MM.1S (cell line): ENCODE measurements at regions not wholly inside any gene's neighbourhood (a gene's known extent, or its start where the extent isn't known, plus 50 kb on each side); places are given as distances from the start of the nearest gene placed in this dataset.

Experiments used
- DNase-seq: peaks from one replicate; pipeline ENCODE4 v3.0.0-alpha.2; 2015
- H2AFZ ChIP-seq: fragments of 300-600 bp; sonication (generic); 2 replicates; pipeline ENCODE4 v1.6.0; 2016; ENCODE audit warnings: antibody characterized with exemption, low read length
- H3F3A ChIP-seq: fragments of 300-600 bp; sonication (generic); 2 replicates; pipeline ENCODE4 v1.6.1; 2016; ENCODE audit warnings: mild to moderate bottlenecking, antibody characterized with exemption, low read length, moderate library complexity, mixed read lengths; ENCODE audit not compliant: insufficient read depth
- H3K27ac ChIP-seq: fragments of 300-600 bp; sonication (generic); 2 replicates; pipeline ENCODE4 v1.5.1; 2016; ENCODE audit warnings: mild to moderate bottlenecking, low read length
- H3K27me3 ChIP-seq: fragments of 300-600 bp; sonication (generic); replicated peaks from 2 replicates; pipeline ENCODE4 v1.6.0; 2016; ENCODE audit warnings: low read length; ENCODE audit not compliant: insufficient read depth
- H3K36me3 ChIP-seq: fragments of 300-600 bp; sonication (generic); replicated peaks from 2 replicates; pipeline ENCODE4 v1.6.1; 2016; ENCODE audit warnings: mild to moderate bottlenecking, low read length, mixed read lengths; ENCODE audit not compliant: insufficient read depth
- H3K4me1 ChIP-seq: fragments of 300-600 bp; sonication (generic); 2 replicates; pipeline ENCODE4 v1.6.1; 2016; ENCODE audit warnings: low read length, mixed read lengths
- H3K4me2 ChIP-seq: fragments of 300-600 bp; sonication (generic); 2 replicates; pipeline ENCODE4 v1.6.0; 2016; ENCODE audit warnings: low read depth, low read length
- H3K4me3 ChIP-seq: fragments of 300-600 bp; sonication (generic); 2 replicates; pipeline ENCODE4 v1.5.1; 2016; ENCODE audit warnings: low read length, mixed read lengths
- H3K79me2 ChIP-seq: fragments of 300-600 bp; sonication (generic); 2 replicates; pipeline ENCODE4 v1.6.1; 2016; ENCODE audit warnings: mixed run types, low read length, mixed read lengths
- H3K9ac ChIP-seq: fragments of 300-600 bp; sonication (generic); 2 replicates; pipeline ENCODE4 v1.6.1; 2016; ENCODE audit warnings: low read length, mixed read lengths
- H3K9me2 ChIP-seq: fragments of 300-600 bp; sonication (generic); replicated peaks from 2 replicates; pipeline ENCODE4 v1.6.1; 2016; ENCODE audit warnings: mild to moderate bottlenecking, low read length, mixed read lengths; ENCODE audit not compliant: insufficient read depth
- H3K9me3 ChIP-seq: fragments of 300-600 bp; sonication (generic); replicated peaks from 2 replicates; pipeline ENCODE4 v1.6.1; 2016; ENCODE audit warnings: mild to moderate bottlenecking, low read length, mixed read lengths; ENCODE audit not compliant: insufficient read depth
- H4K20me1 ChIP-seq: fragments of 300-600 bp; sonication (generic); 2 replicates; pipeline ENCODE4 v1.6.1; 2016; ENCODE audit warnings: mild to moderate bottlenecking, low read length, moderate library complexity, mixed read lengths; ENCODE audit not compliant: insufficient read depth
- EZH2 ChIP-seq: fragments of 300-600 bp; sonication (generic); optimal IDR thresholded peaks from 2 replicates; pipeline ENCODE3; 2017; ENCODE audit warnings: low read depth, mild to moderate bottlenecking, antibody characterized with exemption, low read length, mixed read lengths
- EZH2phosphoT487 ChIP-seq: fragments of 300-600 bp; sonication (generic); IDR thresholded peaks from 2 replicates; pipeline ENCODE4 v1.6.1; 2018; ENCODE audit warnings: antibody characterized with exemption, low read length
- TF ChIP-seq, protein P1 (sequence below): fragments of 300-600 bp; sonication (generic); IDR thresholded peaks from 2 replicates; pipeline ENCODE4 v1.5.1; 2016; ENCODE audit warnings: antibody characterized with exemption, low read length, mixed read lengths

DNA sequence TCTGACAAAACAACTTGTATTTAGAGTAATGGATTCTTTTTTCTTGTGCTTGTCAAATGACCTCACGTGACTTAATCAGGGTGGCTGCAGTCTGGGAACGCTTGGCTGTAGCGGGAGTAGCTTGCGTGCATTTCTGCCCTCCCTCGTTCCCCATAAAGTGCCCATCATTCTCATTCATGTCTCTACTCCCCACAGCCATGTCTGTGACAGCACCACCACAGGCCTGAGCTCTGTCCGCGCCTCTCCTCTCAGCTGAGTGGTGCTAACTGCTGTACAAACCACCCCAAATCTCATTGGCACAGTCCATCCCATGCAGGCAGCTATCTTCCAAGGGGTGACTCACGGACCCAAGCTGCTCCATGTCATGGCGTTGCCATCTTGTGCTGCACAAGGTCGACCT is 161.7 kb downstream of the TSN start:
- Histone ChIP-seq H3K9me3 (no peaks in the 10 kb centered on the region), H3K4me1 (no peaks in the 10 kb centered on the region), H3K79me2 (no peaks in the 10 kb centered on the region), H3K4me3 (no peak overlapping the region), H3K27me3 (no peaks in the 10 kb centered on the region), H3K4me2 (no peak overlapping the region), H3F3A (no peaks in the 10 kb centered on the region), H4K20me1 (no peaks in the 10 kb centered on the region), H3K9ac (no peak overlapping the region), H3K36me3 (no peaks in the 10 kb centered on the region), H3K27ac (no peak overlapping the region), H3K9me2 (no peaks in the 10 kb centered on the region), H2AFZ (no peak overlapping the region)
- no peak for TF ChIP-seq EZH2phosphoT487
- TF ChIP-seq, protein P1, sequence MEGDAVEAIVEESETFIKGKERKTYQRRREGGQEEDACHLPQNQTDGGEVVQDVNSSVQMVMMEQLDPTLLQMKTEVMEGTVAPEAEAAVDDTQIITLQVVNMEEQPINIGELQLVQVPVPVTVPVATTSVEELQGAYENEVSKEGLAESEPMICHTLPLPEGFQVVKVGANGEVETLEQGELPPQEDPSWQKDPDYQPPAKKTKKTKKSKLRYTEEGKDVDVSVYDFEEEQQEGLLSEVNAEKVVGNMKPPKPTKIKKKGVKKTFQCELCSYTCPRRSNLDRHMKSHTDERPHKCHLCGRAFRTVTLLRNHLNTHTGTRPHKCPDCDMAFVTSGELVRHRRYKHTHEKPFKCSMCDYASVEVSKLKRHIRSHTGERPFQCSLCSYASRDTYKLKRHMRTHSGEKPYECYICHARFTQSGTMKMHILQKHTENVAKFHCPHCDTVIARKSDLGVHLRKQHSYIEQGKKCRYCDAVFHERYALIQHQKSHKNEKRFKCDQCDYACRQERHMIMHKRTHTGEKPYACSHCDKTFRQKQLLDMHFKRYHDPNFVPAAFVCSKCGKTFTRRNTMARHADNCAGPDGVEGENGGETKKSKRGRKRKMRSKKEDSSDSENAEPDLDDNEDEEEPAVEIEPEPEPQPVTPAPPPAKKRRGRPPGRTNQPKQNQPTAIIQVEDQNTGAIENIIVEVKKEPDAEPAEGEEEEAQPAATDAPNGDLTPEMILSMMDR = no peak
- TF ChIP-seq EZH2 = no peak
- no peak for DNase-seq

DNA sequence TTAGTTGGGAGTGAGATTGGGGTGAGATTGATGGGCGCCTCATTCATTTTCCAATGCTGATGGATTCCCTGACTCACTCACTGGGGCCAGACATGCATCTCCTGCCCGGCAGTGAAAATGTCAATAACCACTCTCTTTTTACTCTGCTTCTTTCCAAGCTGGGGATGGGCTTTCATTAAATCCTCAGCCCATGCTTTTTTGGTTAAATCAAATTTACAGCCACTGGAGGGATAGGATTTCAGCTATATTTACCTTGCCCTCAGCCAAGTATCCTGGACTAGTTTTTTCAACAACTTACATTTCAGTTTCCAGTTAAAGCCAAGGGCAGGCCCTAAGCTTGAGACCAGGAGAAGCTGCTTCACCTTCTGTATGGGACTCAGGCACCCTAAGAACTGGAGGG is 162.8 kb downstream of the TSN start:
- no peak for DNase-seq
- H3K4me1 ChIP-seq = no peaks in the 10 kb centered on the region
- H3K9me3 ChIP-seq = no peaks in the 10 kb centered on the region
- H3K4me2 ChIP-seq = no peak overlapping the region
- no peak overlapping the region for H2AFZ ChIP-seq
- TF ChIP-seq EZH2phosphoT487 = no peak
- TF ChIP-seq, protein P1 = no peak
- TF ChIP-seq EZH2 = no peak
- no peaks in the 10 kb centered on the region for H3K27me3 ChIP-seq
- no peaks in the 10 kb centered on the region for H3K36me3 ChIP-seq
- no peak overlapping the region for H3K4me3 ChIP-seq
- no peaks in the 10 kb centered on the region for H3F3A ChIP-seq
- no peak overlapping the region for H3K27ac ChIP-seq
- H3K9ac ChIP-seq = no peak overlapping the region
- H3K9me2 ChIP-seq = no peaks in the 10 kb centered on the region
- H3K79me2 ChIP-seq = no peaks in the 10 kb centered on the region
- no peaks in the 10 kb centered on the region for H4K20me1 ChIP-seq

DNA sequence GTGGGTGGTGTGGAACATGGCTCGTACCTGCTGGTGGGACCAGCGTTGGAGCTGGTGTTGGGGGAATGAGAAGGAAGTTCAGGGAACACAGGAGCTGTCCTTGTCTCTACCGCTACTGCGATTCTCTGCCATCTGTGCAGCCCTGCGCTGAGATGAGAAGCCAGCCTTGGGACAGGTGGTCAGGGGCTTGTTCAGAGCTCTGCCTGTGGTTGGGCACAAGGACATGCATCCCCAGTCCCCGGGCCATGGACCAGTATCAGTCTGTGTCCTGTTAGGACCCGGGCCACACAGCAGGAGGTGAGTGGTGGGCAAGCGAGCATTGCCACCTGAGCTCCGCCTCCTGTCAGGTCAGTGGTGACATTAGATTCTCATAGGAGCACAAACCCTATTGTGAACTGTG is 164.4 kb downstream of the TSN start:
- Histone ChIP-seq H3K9ac (no peak overlapping the region), H3K27me3 (no peaks in the 10 kb centered on the region), H3K79me2 (no peaks in the 10 kb centered on the region), H2AFZ (no peak overlapping the region), H3K4me2 (no peak overlapping the region), H4K20me1 (no peaks in the 10 kb centered on the region), H3K36me3 (no peaks in the 10 kb centered on the region), H3F3A (no peaks in the 10 kb centered on the region), H3K4me1 (no peaks in the 10 kb centered on the region), H3K27ac (no peak overlapping the region), H3K4me3 (no peak overlapping the region), H3K9me3 (no peaks in the 10 kb centered on the region), H3K9me2 (no peaks in the 10 kb centered on the region)
- no peak for TF ChIP-seq EZH2
- no peak for TF ChIP-seq EZH2phosphoT487
- TF ChIP-seq, protein P1 = no peak
- no peak for DNase-seq
